ENCODE measurements at regions not wholly inside any gene's neighbourhood (a gene's known extent, or its start where the extent isn't known, plus 50 kb on each side); places are given as distances from the start of the nearest gene placed in this dataset.

GRCh38 chr4:43379016-43379415 is 486.5 kb downstream of the GRXCR1 start:
- no peak for DNase-seq (ENCODE audit: unreplicated experiment)
- ChIA-PET POLR2A (no interaction called here), CTCF (interaction anchor here (0.5 kb wide), 1 partner anchor 20 kb away, joined by 3 read pairs; no protein-coding TSS in a partner anchor)
- TF ChIP-seq, protein P1, sequence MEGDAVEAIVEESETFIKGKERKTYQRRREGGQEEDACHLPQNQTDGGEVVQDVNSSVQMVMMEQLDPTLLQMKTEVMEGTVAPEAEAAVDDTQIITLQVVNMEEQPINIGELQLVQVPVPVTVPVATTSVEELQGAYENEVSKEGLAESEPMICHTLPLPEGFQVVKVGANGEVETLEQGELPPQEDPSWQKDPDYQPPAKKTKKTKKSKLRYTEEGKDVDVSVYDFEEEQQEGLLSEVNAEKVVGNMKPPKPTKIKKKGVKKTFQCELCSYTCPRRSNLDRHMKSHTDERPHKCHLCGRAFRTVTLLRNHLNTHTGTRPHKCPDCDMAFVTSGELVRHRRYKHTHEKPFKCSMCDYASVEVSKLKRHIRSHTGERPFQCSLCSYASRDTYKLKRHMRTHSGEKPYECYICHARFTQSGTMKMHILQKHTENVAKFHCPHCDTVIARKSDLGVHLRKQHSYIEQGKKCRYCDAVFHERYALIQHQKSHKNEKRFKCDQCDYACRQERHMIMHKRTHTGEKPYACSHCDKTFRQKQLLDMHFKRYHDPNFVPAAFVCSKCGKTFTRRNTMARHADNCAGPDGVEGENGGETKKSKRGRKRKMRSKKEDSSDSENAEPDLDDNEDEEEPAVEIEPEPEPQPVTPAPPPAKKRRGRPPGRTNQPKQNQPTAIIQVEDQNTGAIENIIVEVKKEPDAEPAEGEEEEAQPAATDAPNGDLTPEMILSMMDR (IDR thresholded peaks at IDR 0.05; ENCODE audit: unreplicated experiment), result no peak
- no peaks in the 10 kb centered on the region for H3K9me3 Mint-ChIP-seq (ENCODE audit: unreplicated experiment)
- no peak overlapping the region for H3K27ac Mint-ChIP-seq (ENCODE audit: low read depth, unreplicated experiment)
- H3K4me1 Mint-ChIP-seq (ENCODE audit: insufficient read depth, unreplicated experiment), result no peaks in the 10 kb centered on the region
- no peak overlapping the region for H3K4me3 Mint-ChIP-seq (ENCODE audit: unreplicated experiment)
- no peaks in the 10 kb centered on the region for H3K27me3 Mint-ChIP-seq (ENCODE audit: insufficient read depth, unreplicated experiment)
- intact Hi-C loops (cut with micrococcal nuclease), result no loop called here
- H3K36me3 Mint-ChIP-seq (ENCODE audit: insufficient read depth, unreplicated experiment), result peaks cover 5% of the 10 kb centered on the region
- no TSS peak for BruUV-seq (replicated peaks)

DNA sequence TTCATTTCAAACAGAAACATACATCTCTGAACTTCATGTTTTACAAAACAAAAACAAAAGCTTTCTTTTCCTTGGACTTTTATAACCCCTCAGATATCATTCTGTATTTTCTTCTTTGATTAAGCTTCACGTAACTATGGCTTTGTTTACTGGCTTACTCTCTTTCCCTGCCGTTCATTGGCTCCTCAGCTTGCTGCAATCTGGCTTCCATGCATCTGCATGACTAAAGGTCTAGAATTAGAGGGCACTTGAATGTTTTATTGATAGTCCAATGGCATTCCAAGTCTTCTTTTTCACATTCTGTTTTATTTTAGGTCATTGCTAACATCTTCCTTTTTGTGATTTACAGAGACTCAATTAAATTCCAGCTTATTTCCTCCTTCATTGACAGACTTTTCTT is 487.6 kb downstream of the GRXCR1 start:
- BruUV-seq (replicated peaks), result no TSS peak
- intact Hi-C loops (cut with micrococcal nuclease), result no loop called here
- Mint-ChIP-seq H3K9me3 (ENCODE audit: unreplicated experiment) (no peaks in the 10 kb centered on the region), H3K27me3 (ENCODE audit: insufficient read depth, unreplicated experiment) (no peaks in the 10 kb centered on the region), H3K4me1 (ENCODE audit: insufficient read depth, unreplicated experiment) (no peaks in the 10 kb centered on the region), H3K36me3 (ENCODE audit: insufficient read depth, unreplicated experiment) (peaks cover 5% of the 10 kb centered on the region), H3K27ac (ENCODE audit: low read depth, unreplicated experiment) (no peak overlapping the region), H3K4me3 (ENCODE audit: unreplicated experiment) (no peak overlapping the region)
- DNase-seq (ENCODE audit: unreplicated experiment), result no peak
- CTCF ChIA-PET, result interaction anchor here (0.8 kb wide), 1 partner anchor 318 kb away, joined by 3 read pairs; no protein-coding TSS in a partner anchor
- TF ChIP-seq, protein P1 (IDR thresholded peaks at IDR 0.05; ENCODE audit: unreplicated experiment), result no peak
- POLR2A ChIA-PET, result interaction anchor here (0.7 to 1.4 kb wide), 2 partner anchors 10 to 95 kb away, joined by 3 to 4 read pairs; no protein-coding TSS in a partner anchor

GRCh38 chr4:43391069-43391468 is 498.6 kb downstream of the GRXCR1 start:
- no peaks in the 10 kb centered on the region for H3K4me1 Mint-ChIP-seq (ENCODE audit: insufficient read depth, unreplicated experiment)

GRCh38 chr4:43394976-43395375 is 502.5 kb downstream of the GRXCR1 start:
- TF ChIP-seq, protein P1 (IDR thresholded peaks at IDR 0.05; ENCODE audit: unreplicated experiment), result no peak
- H3K4me1 Mint-ChIP-seq (ENCODE audit: insufficient read depth, unreplicated experiment), result no peaks in the 10 kb centered on the region
- BruUV-seq (replicated peaks), result no TSS peak
- CTCF ChIA-PET, result no interaction called here
- peak; percentile 6 for DNase-seq (ENCODE audit: unreplicated experiment)
- H3K27me3 Mint-ChIP-seq (ENCODE audit: insufficient read depth, unreplicated experiment), result no peaks in the 10 kb centered on the region
- H3K27ac Mint-ChIP-seq (ENCODE audit: low read depth, unreplicated experiment), result no peak overlapping the region
- no peak overlapping the region for H3K4me3 Mint-ChIP-seq (ENCODE audit: unreplicated experiment)
- no peaks in the 10 kb centered on the region for H3K36me3 Mint-ChIP-seq (ENCODE audit: insufficient read depth, unreplicated experiment)
- H3K9me3 Mint-ChIP-seq (ENCODE audit: unreplicated experiment), result peaks cover 8% of the 10 kb centered on the region
- intact Hi-C loops (cut with micrococcal nuclease), result no loop called here
- POLR2A ChIA-PET, result no interaction called here

More at GRCh38 chr4:43391069-43391468, 498.6 kb downstream of the GRXCR1 start:
- H3K36me3 Mint-ChIP-seq (ENCODE audit: insufficient read depth, unreplicated experiment), result no peaks in the 10 kb centered on the region
- H3K4me3 Mint-ChIP-seq (ENCODE audit: unreplicated experiment), result no peak overlapping the region
- POLR2A ChIA-PET, result no interaction called here
- intact Hi-C loops (cut with micrococcal nuclease), result no loop called here
- BruUV-seq (replicated peaks), result no TSS peak
- no peaks in the 10 kb centered on the region for H3K9me3 Mint-ChIP-seq (ENCODE audit: unreplicated experiment)
- no peaks in the 10 kb centered on the region for H3K27me3 Mint-ChIP-seq (ENCODE audit: insufficient read depth, unreplicated experiment)
- CTCF ChIA-PET, result no interaction called here
- TF ChIP-seq, protein P1 (IDR thresholded peaks at IDR 0.05; ENCODE audit: unreplicated experiment), result no peak
- no peak overlapping the region for H3K27ac Mint-ChIP-seq (ENCODE audit: low read depth, unreplicated experiment)
- no peak for DNase-seq (ENCODE audit: unreplicated experiment)
